RWPE2 (cell line): ENCODE measurements at regions not wholly inside any gene's neighbourhood (a gene's known extent, or its start where the extent isn't known, plus 50 kb on each side); places are given as distances from the start of the nearest gene placed in this dataset.

Experiments used
- ATAC-seq: fragments of 200-7000 bp; cut with Tn5 transposase; 3 replicates; pipeline ENCODE4 v1.9.1; 2021; ENCODE audit warnings: low read depth
- DNase-seq: peaks from one replicate; pipeline ENCODE4 v3.0.0-alpha.2; 2020; ENCODE audit warnings: low spot score
- H3K27ac ChIP-seq: fragments of 450-650 bp; 2 replicates; pipeline ENCODE4 v1.5.1; 2017; ENCODE audit warnings: mild to moderate bottlenecking; ENCODE audit not compliant: poor library complexity, severe bottlenecking
- H3K27me3 ChIP-seq: fragments of 250-450 bp; sonication (Bioruptor Pico); 2 replicates; pipeline ENCODE4 v1.5.1; 2021; ENCODE audit warnings: mild to moderate bottlenecking, moderate library complexity; ENCODE audit not compliant: insufficient read depth, poor library complexity, severe bottlenecking
- H3K36me3 ChIP-seq: fragments of 250-450 bp; sonication (Bioruptor Pico); 2 replicates; pipeline ENCODE4 v1.5.1; 2020; ENCODE audit warnings: low read depth, mild to moderate bottlenecking, moderate library complexity
- H3K4me1 ChIP-seq: fragments of 250-450 bp; sonication (Bioruptor Pico); 2 replicates; pipeline ENCODE4 v1.5.1; 2021; ENCODE audit warnings: mild to moderate bottlenecking, moderate library complexity; ENCODE audit not compliant: insufficient read depth, poor library complexity, severe bottlenecking
- H3K4me3 ChIP-seq: fragments of 250-450 bp; sonication (Bioruptor Pico); 2 replicates; pipeline ENCODE4 v1.5.1; 2021; ENCODE audit warnings: mild to moderate bottlenecking, moderate library complexity; ENCODE audit not compliant: severe bottlenecking
- H3K9me3 ChIP-seq: fragments of 250-450 bp; sonication (Bioruptor Pico); 2 replicates; pipeline ENCODE4 v1.5.1; 2021; ENCODE audit warnings: mild to moderate bottlenecking, moderate library complexity; ENCODE audit not compliant: severe bottlenecking
- CTCF ChIP-seq: fragments of 450-650 bp; IDR thresholded peaks from one replicate; pipeline ENCODE4 v1.5.1; 2017; ENCODE audit warnings: mild to moderate bottlenecking, moderate library complexity; ENCODE audit not compliant: poor library complexity, severe bottlenecking

DNA sequence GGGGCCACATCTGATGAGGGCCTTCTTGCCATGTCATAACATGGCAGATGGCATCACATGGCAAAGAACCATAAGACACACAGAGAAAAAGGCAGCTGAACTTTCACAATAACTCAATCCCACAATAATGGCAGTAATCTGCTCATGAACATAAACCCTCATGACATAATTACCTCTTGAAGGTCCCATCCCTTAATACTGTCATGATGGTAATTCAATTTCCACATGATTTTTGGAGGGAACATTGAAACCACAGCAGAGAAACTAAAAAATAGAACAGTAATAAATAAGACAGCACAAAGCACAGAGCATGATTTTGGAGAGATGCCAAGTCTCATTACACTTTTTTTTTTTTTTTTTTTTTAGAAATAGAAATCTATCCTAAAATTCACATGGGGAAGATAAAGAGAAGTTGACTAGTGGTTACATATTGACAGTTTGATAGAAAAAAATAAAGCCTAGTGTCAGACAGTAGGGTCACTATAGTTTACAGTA, 61.8 kb upstream of the ATF7IP start:
- no peaks in the 10 kb centered on the region for H3K9me3 ChIP-seq
- ATAC-seq (no peak), DNase-seq (no peak)
- H3K36me3 ChIP-seq, result no peaks in the 10 kb centered on the region
- no peaks in the 10 kb centered on the region for H3K4me1 ChIP-seq
- no peak overlapping the region for H3K27ac ChIP-seq
- H3K27me3 ChIP-seq, result no peaks in the 10 kb centered on the region
- no peak overlapping the region for H3K4me3 ChIP-seq
- TF ChIP-seq CTCF, result no peak

- no peaks in the 10 kb centered on the region for H3K9me3 ChIP-seq
- no peaks in the 10 kb centered on the region for H3K4me1 ChIP-seq
- ATAC-seq (no peak), DNase-seq (no peak)
- TF ChIP-seq CTCF, result no peak
- no peaks in the 10 kb centered on the region for H3K27me3 ChIP-seq
- no peak overlapping the region for H3K4me3 ChIP-seq
- no peaks in the 10 kb centered on the region for H3K36me3 ChIP-seq
- H3K27ac ChIP-seq, result no peak overlapping the region
Observed at GRCh38 chr12:14307004-14307403, 58.5 kb upstream of the ATF7IP start.

DNA sequence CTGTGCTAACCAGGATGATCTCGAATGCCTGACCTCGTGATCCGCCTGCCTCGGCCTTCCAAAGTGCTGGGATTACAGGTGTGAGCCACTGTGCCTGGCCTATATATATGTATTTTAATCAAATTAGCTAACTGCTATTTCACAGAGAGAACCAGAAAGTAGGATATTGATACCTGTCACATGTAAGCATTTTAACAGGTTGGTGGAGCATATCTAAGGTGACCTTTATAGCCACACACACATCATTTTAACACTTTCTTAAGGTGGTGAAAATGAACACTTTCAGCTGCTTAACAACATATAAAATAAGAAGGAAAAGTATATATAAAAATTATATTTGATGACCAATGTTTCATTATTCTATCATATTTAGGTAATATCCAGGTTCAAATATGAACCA, 57.0 kb upstream of the ATF7IP start:
- ATAC-seq (no peak), DNase-seq (no peak)
- Histone ChIP-seq H3K27ac (no peak overlapping the region), H3K4me1 (no peaks in the 10 kb centered on the region), H3K27me3 (no peaks in the 10 kb centered on the region), H3K9me3 (no peaks in the 10 kb centered on the region), H3K36me3 (no peaks in the 10 kb centered on the region), H3K4me3 (no peak overlapping the region)
- TF ChIP-seq CTCF, result no peak

- no peak for TF ChIP-seq CTCF
- H3K36me3 ChIP-seq, result no peaks in the 10 kb centered on the region
- no peaks in the 10 kb centered on the region for H3K4me1 ChIP-seq
- no peak overlapping the region for H3K4me3 ChIP-seq
- no peak overlapping the region for H3K27ac ChIP-seq
- DNase-seq (no peak), ATAC-seq (no peak)
- no peaks in the 10 kb centered on the region for H3K9me3 ChIP-seq
- no peaks in the 10 kb centered on the region for H3K27me3 ChIP-seq
Observed at GRCh38 chr12:14310866-14311265, 54.6 kb upstream of the ATF7IP start.

- no peak for DNase-seq
- Histone ChIP-seq H3K4me1 (no peaks in the 10 kb centered on the region), H3K4me3 (no peak overlapping the region), H3K9me3 (no peaks in the 10 kb centered on the region), H3K27ac (no peak overlapping the region), H3K36me3 (no peaks in the 10 kb centered on the region), H3K27me3 (no peaks in the 10 kb centered on the region)
- no peak for ATAC-seq
- TF ChIP-seq CTCF, result no peak
Observed at GRCh38 chr12:14313379-14314138, 51.9 kb upstream of the ATF7IP start.
